Caco-2 (cell line): ENCODE measurements at regions not wholly inside any gene's neighbourhood (a gene's known extent, or its start where the extent isn't known, plus 50 kb on each side); places are given as distances from the start of the nearest gene placed in this dataset.

ENCODE experiments used
- BruUV-seq: library from RNA; stranded (reverse); fragments of 400-500 nt; replicated peaks from 2 replicates; lab custom pipeline; 2021; lab: Mats Ljungman, UMichigan
- CTCF ChIA-PET: fragments of 300-600 bp; sonication (Branson Sonifier 250); formaldehyde crosslinking; loops from one replicate; lab custom pipeline; 2022; ENCODE audit warnings: antibody characterized with exemption; lab: Charles Lee
- POLR2A ChIA-PET: fragments of 300-600 bp; sonication (Branson Sonifier 250); formaldehyde crosslinking; loops from one replicate; lab custom pipeline; 2022; ENCODE audit warnings: antibody characterized with exemption; lab: Charles Lee
- DNase-seq, 2 experiments: peaks; one replicate each; pipeline versions ENCODE4 v3.0.0 to v3.0.0-alpha.2; 2020 to 2022
- H3K27me3 ChIP-seq: replicated peaks from 2 replicates; pipeline ENCODE4 v1.6.0; 2011; ENCODE audit warnings: low read length; ENCODE audit not compliant: control insufficient read depth, insufficient read depth
- H3K36me3 ChIP-seq: 2 replicates; pipeline ENCODE4 v1.5.1; 2011; ENCODE audit warnings: low read length; ENCODE audit not compliant: control insufficient read depth, insufficient read depth
- H3K4me1 ChIP-seq: fragments of 250-450 bp; sonication (Bioruptor Pico); 2 replicates; pipeline ENCODE4 v1.5.1; 2020; ENCODE audit warnings: mild to moderate bottlenecking
- H3K4me3 ChIP-seq: 2 replicates; pipeline ENCODE4 v1.5.1; 2011; ENCODE audit warnings: low read depth, mild to moderate bottlenecking, control low read depth, low read length
- H3K9me3 ChIP-seq: fragments of 250-450 bp; sonication (Bioruptor Pico); 2 replicates; pipeline ENCODE4 v1.5.1; 2020; ENCODE audit warnings: mild to moderate bottlenecking, moderate library complexity
- H3K27ac Mint-ChIP-seq: one replicate; pipeline ENCODE4 v1.8.0; 2022; ENCODE audit warnings: mixed read lengths; ENCODE audit not compliant: unreplicated experiment
- H3K27me3 Mint-ChIP-seq: one replicate; pipeline ENCODE4 v1.8.0; 2022; ENCODE audit warnings: mixed read lengths; ENCODE audit not compliant: insufficient read depth, unreplicated experiment
- H3K36me3 Mint-ChIP-seq: one replicate; pipeline ENCODE4 v1.8.0; 2022; ENCODE audit warnings: mild to moderate bottlenecking, mixed read lengths; ENCODE audit not compliant: insufficient read depth, unreplicated experiment
- H3K4me1 Mint-ChIP-seq: one replicate; pipeline ENCODE4 v1.8.0; 2022; ENCODE audit warnings: low read depth, mixed read lengths; ENCODE audit not compliant: unreplicated experiment
- H3K4me3 Mint-ChIP-seq: one replicate; pipeline ENCODE4 v1.8.0; 2022; ENCODE audit warnings: mild to moderate bottlenecking, moderate library complexity, mixed read lengths; ENCODE audit not compliant: unreplicated experiment
- H3K9me3 Mint-ChIP-seq: one replicate; pipeline ENCODE4 v1.8.0; 2022; ENCODE audit warnings: mixed read lengths; ENCODE audit not compliant: unreplicated experiment
- CTCF ChIP-seq, 2 experiments: fragments of 200-600 bp in 1 of 2; IDR thresholded peaks; 1 replicate in 1 of 2; 2 replicates in 1 of 2; pipeline versions ENCODE4 v1.5.1 to v1.8.0; 2011 to 2022; ENCODE audit warnings: antibody characterized with exemption in 1 of 2, control low read depth in 1 of 2, inconsistent platforms in 1 of 2, low read depth in 1 of 2, low read length in 1 of 2, mild to moderate bottlenecking in 1 of 2, moderate library complexity in 1 of 2; ENCODE audit not compliant: insufficient read depth in 1 of 2, severe bottlenecking in 1 of 2, unreplicated experiment in 1 of 2
- intact Hi-C: fragments of 100-400 bp; cut with micrococcal nuclease; formaldehyde crosslinking; loops from one replicate; pipeline ENCODE4 v1.10.0; 2022; ENCODE audit not compliant: unreplicated experiment

- intact Hi-C loops = no loop called here
- no peak for DNase-seq
- TF ChIP-seq CTCF (IDR thresholded peaks at IDR 0.05; ENCODE audit: insufficient read depth in 1 of 2, low read depth in 1 of 2, low read length in 1 of 2, severe bottlenecking in 1 of 2, unreplicated experiment in 1 of 2) = no peak
Observed at GRCh38 chr9:7238247-7238637, 480.5 kb downstream of the KDM4C start.

GRCh38 chr9:7237473-7238246 is 479.9 kb downstream of the KDM4C start:
- peaks cover 19% of the 10 kb centered on the region for H3K27me3 Mint-ChIP-seq
- DNase-seq = peak; percentile 45 to 47
- no peak overlapping the region for H3K27ac Mint-ChIP-seq
- intact Hi-C loops = loop anchor here (1.0 kb wide), 1 partner anchor 22 kb away; no protein-coding TSS in a partner anchor
- POLR2A ChIA-PET = no interaction called here
- peaks cover 12% of the 10 kb centered on the region for H3K4me1 Mint-ChIP-seq
- 0 out of 2 replicates have a peak, but pooled peaks cover 3% of the 10 kb centered on the region for H3K4me1 ChIP-seq
- H3K36me3 Mint-ChIP-seq = peaks cover 7% of the 10 kb centered on the region
- H3K4me3 Mint-ChIP-seq = no peak overlapping the region
- H3K4me3 ChIP-seq = no peak overlapping the region
- BruUV-seq = no TSS peak
- no peaks in the 10 kb centered on the region for H3K9me3 Mint-ChIP-seq
- no peaks in the 10 kb centered on the region for H3K36me3 ChIP-seq
- CTCF ChIA-PET = no interaction called here
- TF ChIP-seq CTCF (IDR thresholded peaks at IDR 0.05; ENCODE audit: insufficient read depth in 1 of 2, low read depth in 1 of 2, low read length in 1 of 2, severe bottlenecking in 1 of 2, unreplicated experiment in 1 of 2) = no peak
- no peaks in the 10 kb centered on the region for H3K27me3 ChIP-seq
- H3K9me3 ChIP-seq = no peaks in the 10 kb centered on the region

More at GRCh38 chr9:7238247-7238637, 480.5 kb downstream of the KDM4C start:
- Mint-ChIP-seq H3K27ac (no peak overlapping the region), H3K36me3 (peaks cover 7% of the 10 kb centered on the region), H3K4me3 (no peak overlapping the region), H3K4me1 (peaks cover 12% of the 10 kb centered on the region), H3K9me3 (no peaks in the 10 kb centered on the region), H3K27me3 (peaks cover 14% of the 10 kb centered on the region)
- 0 out of 2 replicates have a peak, but pooled peaks cover 3% of the 10 kb centered on the region for H3K4me1 ChIP-seq
- no peaks in the 10 kb centered on the region for H3K9me3 ChIP-seq
- no peaks in the 10 kb centered on the region for H3K36me3 ChIP-seq
- H3K4me3 ChIP-seq = no peak overlapping the region
- POLR2A ChIA-PET = no interaction called here
- no TSS peak for BruUV-seq
- no peaks in the 10 kb centered on the region; the same call in 1 of the 2 replicates for H3K27me3 ChIP-seq
- CTCF ChIA-PET = no interaction called here

- no peaks in the 10 kb centered on the region for H3K9me3 ChIP-seq
- 0 out of 2 replicates have a peak, but pooled peaks cover 3% of the 10 kb centered on the region for H3K4me1 ChIP-seq
- Mint-ChIP-seq H3K27me3 (peaks cover 20% of the 10 kb centered on the region), H3K27ac (no peak overlapping the region), H3K36me3 (peaks cover 7% of the 10 kb centered on the region), H3K9me3 (no peaks in the 10 kb centered on the region), H3K4me3 (no peak overlapping the region), H3K4me1 (peaks cover 12% of the 10 kb centered on the region)
- CTCF ChIA-PET = interaction anchor here (0.7 kb wide), 1 partner anchor 230 kb away, joined by 3 read pairs; no protein-coding TSS in a partner anchor
- H3K36me3 ChIP-seq = no peaks in the 10 kb centered on the region
- POLR2A ChIA-PET = no interaction called here
- no peak for TF ChIP-seq CTCF (IDR thresholded peaks at IDR 0.05; ENCODE audit: insufficient read depth in 1 of 2, low read depth in 1 of 2, low read length in 1 of 2, severe bottlenecking in 1 of 2, unreplicated experiment in 1 of 2)
- no peak for DNase-seq
- no TSS peak for BruUV-seq
- H3K4me3 ChIP-seq = no peak overlapping the region
- no peaks in the 10 kb centered on the region for H3K27me3 ChIP-seq
- intact Hi-C loops = no loop called here
Observed at GRCh38 chr9:7236186-7236585, 478.4 kb downstream of the KDM4C start.
